Gastrocnemius medialis (tissue), 4 donors: ENCODE measurements at regions not wholly inside any gene's neighbourhood (a gene's known extent, or its start where the extent isn't known, plus 50 kb on each side); places are given as distances from the start of the nearest gene placed in this dataset.

Source experiments
- CTCF ChIP-seq, 5 experiments: fragments of 450-650 bp in 3 of 5; fragments of 200-600 bp in 2 of 5; sonication (generic) in 2 of 5; IDR thresholded peaks in 4 of 5; conservative IDR thresholded peaks in 1 of 5; 1 replicate in 4 of 5; 2 replicates in 1 of 5; pipeline ENCODE4 v1.5.1; 2016 to 2019; ENCODE audit warnings: antibody characterized with exemption in 5 of 5, mild to moderate bottlenecking in 3 of 5, moderate library complexity in 3 of 5
- POLR2A ChIP-seq, 2 donors: fragments of 450-650 bp; IDR thresholded peaks; one replicate each; pipeline ENCODE4 v1.6.1; 2017; ENCODE audit warnings: antibody characterized with exemption in 2 of 2, mild to moderate bottlenecking in 2 of 2, moderate library complexity in 2 of 2

- TF ChIP-seq CTCF (IDR thresholded peaks at IDR 0.05 in 4 of 5, conservative IDR thresholded peaks at IDR 0.05 in 1 of 5) (no peak), POLR2A (IDR thresholded peaks at IDR 0.05) (no peak)
Observed at GRCh38 chr6:47934023-47934422, 152.2 kb downstream of the OPN5 start.
